ENCODE measurements at regions not wholly inside any gene's neighbourhood (a gene's known extent, or its start where the extent isn't known, plus 50 kb on each side); places are given as distances from the start of the nearest gene placed in this dataset.

GRCh38 chr6:4522453-4522852 lies 253.8 kb upstream of the CDYL start:
- in situ Hi-C loops (cut with HindIII; ENCODE audit: low pct_unique_long_range_greater_than_20kb, low sequenced_read_pairs) (no loop called here), intact Hi-C loops (cut with micrococcal nuclease; ENCODE audit: unreplicated experiment) (no loop called here)
- BruUV-seq (replicated peaks), result no TSS peak
- no peak for TF ChIP-seq CTCF (IDR thresholded peaks at IDR 0.05)
- DNase-seq (ENCODE audit: low read depth, low spot score) (no peak), ATAC-seq (no peak)
- H3K4me1 ChIP-seq (ENCODE audit: control insufficient read depth, insufficient read depth, low read length), result no peaks in the 10 kb centered on the region
- ChIA-PET POLR2A (no interaction called here), CTCF (interaction anchor here (0.6 kb wide), 1 partner anchor 481 kb away, joined by 7 read pairs; no protein-coding TSS in a partner anchor)
- H3K27me3 ChIP-seq (ENCODE audit: control insufficient read depth, insufficient read depth, low read length), result no peaks in the 10 kb centered on the region
- H3K27ac ChIP-seq (ENCODE audit: low read length), result no peak overlapping the region
- H3K9me3 ChIP-seq (ENCODE audit: control insufficient read depth, insufficient read depth, low read depth, low read length), result no peaks in the 10 kb centered on the region
- no peak overlapping the region for H3K4me3 ChIP-seq (ENCODE audit: low read depth in 2 of 2, low read length in 2 of 2)
- H3K36me3 ChIP-seq (ENCODE audit: control insufficient read depth, insufficient read depth, low read length), result no peaks in the 10 kb centered on the region

DNA sequence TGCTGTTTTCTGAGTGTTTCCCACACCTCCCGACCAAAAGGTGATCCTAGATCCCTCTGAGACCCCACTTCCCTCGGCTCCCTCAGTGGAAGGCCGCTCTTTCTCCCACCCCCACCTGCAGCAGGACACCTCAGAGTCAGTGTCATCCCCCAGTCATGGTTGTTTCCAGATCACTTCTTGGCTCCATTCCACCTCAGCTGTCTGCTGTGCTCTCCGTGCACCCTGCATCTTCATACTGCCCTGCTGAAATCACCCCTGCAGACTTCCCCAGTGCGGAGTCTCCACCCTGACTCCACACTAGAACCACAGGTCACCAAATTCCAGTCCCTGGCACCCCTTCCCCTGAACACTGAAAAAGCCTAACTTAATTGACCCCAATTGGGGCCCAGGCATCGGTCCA lies 255.1 kb upstream of the CDYL start:
- Histone ChIP-seq H3K9me3 (ENCODE audit: control insufficient read depth, insufficient read depth, low read depth, low read length) (no peaks in the 10 kb centered on the region), H3K36me3 (ENCODE audit: control insufficient read depth, insufficient read depth, low read length) (no peaks in the 10 kb centered on the region), H3K4me1 (ENCODE audit: control insufficient read depth, insufficient read depth, low read length) (no peaks in the 10 kb centered on the region), H3K27ac (ENCODE audit: low read length) (no peak overlapping the region), H3K4me3 (ENCODE audit: low read depth in 2 of 2, low read length in 2 of 2) (no peak overlapping the region), H3K27me3 (ENCODE audit: control insufficient read depth, insufficient read depth, low read length) (no peaks in the 10 kb centered on the region)
- DNase-seq (ENCODE audit: low read depth, low spot score) (no peak), ATAC-seq (no peak)
- intact Hi-C loops (cut with micrococcal nuclease; ENCODE audit: unreplicated experiment) (no loop called here), in situ Hi-C loops (cut with HindIII; ENCODE audit: low pct_unique_long_range_greater_than_20kb, low sequenced_read_pairs) (no loop called here)
- no TSS peak for BruUV-seq (replicated peaks)
- TF ChIP-seq POLR2AphosphoS5 (IDR thresholded peaks at IDR 0.05; ENCODE audit: low read depth, low read length) (no peak), CTCF (IDR thresholded peaks at IDR 0.05) (no peak), SIN3A (IDR thresholded peaks at IDR 0.05; ENCODE audit: borderline replicate concordance, insufficient read depth, low read depth, low read length) (no peak), TCF7L2 (IDR thresholded peaks at IDR 0.05; ENCODE audit: low read depth, low read length) (no peak)
- TF ChIP-seq, protein P1, sequence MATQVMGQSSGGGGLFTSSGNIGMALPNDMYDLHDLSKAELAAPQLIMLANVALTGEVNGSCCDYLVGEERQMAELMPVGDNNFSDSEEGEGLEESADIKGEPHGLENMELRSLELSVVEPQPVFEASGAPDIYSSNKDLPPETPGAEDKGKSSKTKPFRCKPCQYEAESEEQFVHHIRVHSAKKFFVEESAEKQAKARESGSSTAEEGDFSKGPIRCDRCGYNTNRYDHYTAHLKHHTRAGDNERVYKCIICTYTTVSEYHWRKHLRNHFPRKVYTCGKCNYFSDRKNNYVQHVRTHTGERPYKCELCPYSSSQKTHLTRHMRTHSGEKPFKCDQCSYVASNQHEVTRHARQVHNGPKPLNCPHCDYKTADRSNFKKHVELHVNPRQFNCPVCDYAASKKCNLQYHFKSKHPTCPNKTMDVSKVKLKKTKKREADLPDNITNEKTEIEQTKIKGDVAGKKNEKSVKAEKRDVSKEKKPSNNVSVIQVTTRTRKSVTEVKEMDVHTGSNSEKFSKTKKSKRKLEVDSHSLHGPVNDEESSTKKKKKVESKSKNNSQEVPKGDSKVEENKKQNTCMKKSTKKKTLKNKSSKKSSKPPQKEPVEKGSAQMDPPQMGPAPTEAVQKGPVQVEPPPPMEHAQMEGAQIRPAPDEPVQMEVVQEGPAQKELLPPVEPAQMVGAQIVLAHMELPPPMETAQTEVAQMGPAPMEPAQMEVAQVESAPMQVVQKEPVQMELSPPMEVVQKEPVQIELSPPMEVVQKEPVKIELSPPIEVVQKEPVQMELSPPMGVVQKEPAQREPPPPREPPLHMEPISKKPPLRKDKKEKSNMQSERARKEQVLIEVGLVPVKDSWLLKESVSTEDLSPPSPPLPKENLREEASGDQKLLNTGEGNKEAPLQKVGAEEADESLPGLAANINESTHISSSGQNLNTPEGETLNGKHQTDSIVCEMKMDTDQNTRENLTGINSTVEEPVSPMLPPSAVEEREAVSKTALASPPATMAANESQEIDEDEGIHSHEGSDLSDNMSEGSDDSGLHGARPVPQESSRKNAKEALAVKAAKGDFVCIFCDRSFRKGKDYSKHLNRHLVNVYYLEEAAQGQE (IDR thresholded peaks at IDR 0.05; ENCODE audit: insufficient read depth in 1 of 2, low read depth in 2 of 2, low read length in 1 of 2), result no peak
- ChIA-PET POLR2A (no interaction called here), CTCF (no interaction called here)

DNA sequence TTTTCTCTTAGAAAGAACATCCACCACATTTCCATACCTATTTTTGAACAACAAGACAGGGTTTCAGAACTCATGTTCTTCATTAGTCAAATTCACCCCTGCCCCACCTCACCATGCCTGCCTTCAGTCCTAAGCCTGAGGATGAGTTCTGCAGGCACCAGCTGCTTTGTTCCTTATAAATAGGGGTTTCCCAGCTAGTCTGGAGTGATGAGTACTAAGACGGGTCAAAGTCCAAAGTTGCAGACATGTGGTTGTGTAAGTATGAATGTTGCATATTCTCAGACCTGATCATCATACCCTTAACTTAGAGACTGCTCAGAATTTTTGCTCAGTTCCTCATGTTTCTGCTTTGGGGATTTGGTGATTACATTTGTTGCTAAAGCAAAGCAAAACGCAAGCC lies 257.7 kb upstream of the CDYL start:
- DNase-seq (ENCODE audit: low read depth, low spot score) (no peak), ATAC-seq (no peak)
- in situ Hi-C loops (cut with HindIII; ENCODE audit: low pct_unique_long_range_greater_than_20kb, low sequenced_read_pairs), result no loop called here
- Histone ChIP-seq H3K9me3 (ENCODE audit: control insufficient read depth, insufficient read depth, low read depth, low read length) (no peaks in the 10 kb centered on the region), H3K36me3 (ENCODE audit: control insufficient read depth, insufficient read depth, low read length) (no peaks in the 10 kb centered on the region), H3K4me3 (ENCODE audit: low read depth in 2 of 2, low read length in 2 of 2) (no peak overlapping the region), H3K27ac (ENCODE audit: low read length) (no peak overlapping the region), H3K4me1 (ENCODE audit: control insufficient read depth, insufficient read depth, low read length) (no peaks in the 10 kb centered on the region), H3K27me3 (ENCODE audit: control insufficient read depth, insufficient read depth, low read length) (no peaks in the 10 kb centered on the region)
- intact Hi-C loops (cut with micrococcal nuclease; ENCODE audit: unreplicated experiment), result no loop called here
- CTCF ChIA-PET, result interaction anchor here (0.6 kb wide), 1 partner anchor 122 kb away, joined by 6 read pairs; no protein-coding TSS in a partner anchor
- TF ChIP-seq SIN3A (IDR thresholded peaks at IDR 0.05; ENCODE audit: borderline replicate concordance, insufficient read depth, low read depth, low read length), result no peak
- TF ChIP-seq CTCF (IDR thresholded peaks at IDR 0.05), result no peak
- TF ChIP-seq POLR2AphosphoS5 (IDR thresholded peaks at IDR 0.05; ENCODE audit: low read depth, low read length), result no peak
- no peak for TF ChIP-seq TCF7L2 (IDR thresholded peaks at IDR 0.05; ENCODE audit: low read depth, low read length)
- TF ChIP-seq, protein P1 (IDR thresholded peaks at IDR 0.05; ENCODE audit: insufficient read depth in 1 of 2, low read depth in 2 of 2, low read length in 1 of 2), result no peak
- no TSS peak for BruUV-seq (replicated peaks)
- POLR2A ChIA-PET, result no interaction called here

Data from Panc1 (cell line).